Prostate gland (tissue), 2 donors: ENCODE measurements at regions not wholly inside any gene's neighbourhood (a gene's known extent, or its start where the extent isn't known, plus 50 kb on each side); places are given as distances from the start of the nearest gene placed in this dataset.
A peak's percentile ranks its signal among the peaks of the same experiment; 100 is the strongest.

Experiments
- POLR2A ChIP-seq: fragments of 450-650 bp; IDR thresholded peaks from one replicate; pipeline ENCODE4 v1.6.1; 2016; ENCODE audit warnings: antibody characterized with exemption, mild to moderate bottlenecking
- POLR2AphosphoS5 ChIP-seq: sonication (generic); formaldehyde crosslinking; IDR thresholded peaks from one replicate; pipeline ENCODE4 v1.6.1; 2017; ENCODE audit warnings: antibody characterized with exemption
- TF ChIP-seq, protein P1 (sequence below), 4 experiments: fragments of 200-600 bp in 2 of 4; fragments of 450-650 bp in 2 of 4; sonication (generic) in 2 of 4; IDR thresholded peaks; 1 replicate in 3 of 4; 2 replicates in 1 of 4; pipeline ENCODE4 v1.5.1; 2016 to 2019; ENCODE audit warnings: antibody characterized with exemption in 4 of 4, mild to moderate bottlenecking in 2 of 4, moderate library complexity in 2 of 4

- TF ChIP-seq, protein P1, sequence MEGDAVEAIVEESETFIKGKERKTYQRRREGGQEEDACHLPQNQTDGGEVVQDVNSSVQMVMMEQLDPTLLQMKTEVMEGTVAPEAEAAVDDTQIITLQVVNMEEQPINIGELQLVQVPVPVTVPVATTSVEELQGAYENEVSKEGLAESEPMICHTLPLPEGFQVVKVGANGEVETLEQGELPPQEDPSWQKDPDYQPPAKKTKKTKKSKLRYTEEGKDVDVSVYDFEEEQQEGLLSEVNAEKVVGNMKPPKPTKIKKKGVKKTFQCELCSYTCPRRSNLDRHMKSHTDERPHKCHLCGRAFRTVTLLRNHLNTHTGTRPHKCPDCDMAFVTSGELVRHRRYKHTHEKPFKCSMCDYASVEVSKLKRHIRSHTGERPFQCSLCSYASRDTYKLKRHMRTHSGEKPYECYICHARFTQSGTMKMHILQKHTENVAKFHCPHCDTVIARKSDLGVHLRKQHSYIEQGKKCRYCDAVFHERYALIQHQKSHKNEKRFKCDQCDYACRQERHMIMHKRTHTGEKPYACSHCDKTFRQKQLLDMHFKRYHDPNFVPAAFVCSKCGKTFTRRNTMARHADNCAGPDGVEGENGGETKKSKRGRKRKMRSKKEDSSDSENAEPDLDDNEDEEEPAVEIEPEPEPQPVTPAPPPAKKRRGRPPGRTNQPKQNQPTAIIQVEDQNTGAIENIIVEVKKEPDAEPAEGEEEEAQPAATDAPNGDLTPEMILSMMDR (IDR thresholded peaks at IDR 0.05): peak in 3 of 4 experiments; percentile 12 to 59 (median 40)
- TF ChIP-seq POLR2A (no peak), POLR2AphosphoS5 (no peak)
Observed at GRCh38 chr18:39571511-39571910, 2005.9 kb upstream of the CELF4 start.
